Body of pancreas (tissue), 4 donors: ENCODE measurements at regions not wholly inside any gene's neighbourhood (a gene's known extent, or its start where the extent isn't known, plus 50 kb on each side); places are given as distances from the start of the nearest gene placed in this dataset.

Experiments
- POLR2A ChIP-seq, 3 donors: fragments of 450-650 bp; IDR thresholded peaks; one replicate each; pipeline ENCODE4 v1.6.1; 2016; ENCODE audit warnings: antibody characterized with exemption in 3 of 3, mild to moderate bottlenecking in 2 of 3
- TF ChIP-seq, protein P1 (sequence below), 7 experiments: fragments of 450-650 bp in 4 of 7; fragments of 200-600 bp in 3 of 7; sonication (generic) in 3 of 7; IDR thresholded peaks; one replicate each; pipeline ENCODE4 v1.5.1; 2016 to 2019; ENCODE audit warnings: antibody characterized with exemption in 7 of 7

DNA sequence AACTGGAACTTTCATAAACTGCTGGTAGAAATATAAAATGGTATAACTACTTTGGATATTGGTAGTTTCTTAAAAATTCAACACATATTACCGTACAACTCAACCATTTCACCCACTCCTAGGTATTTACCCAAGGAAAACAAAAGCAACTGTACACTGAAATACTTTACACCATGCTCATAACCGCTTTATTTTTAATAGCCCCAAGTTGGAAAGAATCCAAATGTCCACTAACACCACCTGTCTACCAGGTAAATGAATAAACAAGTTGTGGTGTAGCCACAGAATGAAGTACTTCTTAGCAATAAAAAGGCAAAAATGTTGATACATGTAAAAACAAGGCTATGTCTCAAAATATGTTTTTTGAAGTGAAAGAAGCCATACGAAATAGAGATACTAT lies 215.9 kb upstream of the PEX5L start:
- TF ChIP-seq, protein P1, sequence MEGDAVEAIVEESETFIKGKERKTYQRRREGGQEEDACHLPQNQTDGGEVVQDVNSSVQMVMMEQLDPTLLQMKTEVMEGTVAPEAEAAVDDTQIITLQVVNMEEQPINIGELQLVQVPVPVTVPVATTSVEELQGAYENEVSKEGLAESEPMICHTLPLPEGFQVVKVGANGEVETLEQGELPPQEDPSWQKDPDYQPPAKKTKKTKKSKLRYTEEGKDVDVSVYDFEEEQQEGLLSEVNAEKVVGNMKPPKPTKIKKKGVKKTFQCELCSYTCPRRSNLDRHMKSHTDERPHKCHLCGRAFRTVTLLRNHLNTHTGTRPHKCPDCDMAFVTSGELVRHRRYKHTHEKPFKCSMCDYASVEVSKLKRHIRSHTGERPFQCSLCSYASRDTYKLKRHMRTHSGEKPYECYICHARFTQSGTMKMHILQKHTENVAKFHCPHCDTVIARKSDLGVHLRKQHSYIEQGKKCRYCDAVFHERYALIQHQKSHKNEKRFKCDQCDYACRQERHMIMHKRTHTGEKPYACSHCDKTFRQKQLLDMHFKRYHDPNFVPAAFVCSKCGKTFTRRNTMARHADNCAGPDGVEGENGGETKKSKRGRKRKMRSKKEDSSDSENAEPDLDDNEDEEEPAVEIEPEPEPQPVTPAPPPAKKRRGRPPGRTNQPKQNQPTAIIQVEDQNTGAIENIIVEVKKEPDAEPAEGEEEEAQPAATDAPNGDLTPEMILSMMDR (IDR thresholded peaks at IDR 0.05), result no peak
- no peak for TF ChIP-seq POLR2A (IDR thresholded peaks at IDR 0.05)
